ENCODE measurements at regions not wholly inside any gene's neighbourhood (a gene's known extent, or its start where the extent isn't known, plus 50 kb on each side); places are given as distances from the start of the nearest gene placed in this dataset.

DNA sequence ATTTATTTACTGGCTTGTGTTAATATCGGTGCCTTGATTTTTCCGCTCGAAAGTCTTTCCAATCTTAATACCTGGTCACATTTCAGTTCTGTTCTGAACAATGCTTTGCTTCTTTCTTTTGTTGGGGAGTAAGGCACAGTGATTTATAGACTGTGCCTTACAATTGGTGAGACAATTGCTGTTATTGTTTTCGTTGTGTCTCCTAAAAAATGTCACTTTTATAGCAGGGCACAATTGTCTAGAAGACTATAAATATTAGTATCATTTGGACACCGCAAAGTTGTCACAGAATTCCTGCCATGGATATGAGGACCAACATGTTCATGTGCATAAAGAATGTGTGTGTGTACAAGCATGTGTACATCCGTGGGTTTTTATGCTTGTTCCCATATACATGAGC, 231.9 kb downstream of the INSIG2 start:
- H3K4me3 ChIP-seq (ENCODE audit: low read length), result no peak overlapping the region
- no peaks in the 10 kb centered on the region for H3K9me2 ChIP-seq (ENCODE audit: insufficient read depth, low read length)
- no peaks in the 10 kb centered on the region for H3K36me3 ChIP-seq (ENCODE audit: insufficient read depth, low read length)
- H3K4me2 ChIP-seq (ENCODE audit: low read length), result no peak overlapping the region
- no peak overlapping the region for H3K9ac ChIP-seq (ENCODE audit: low read length)
- H4K20me1 ChIP-seq (ENCODE audit: insufficient read depth), result no peaks in the 10 kb centered on the region
- no peak overlapping the region for H2AFZ ChIP-seq (ENCODE audit: low read depth, low read length)
- H3K27ac ChIP-seq (ENCODE audit: low read length), result no peak overlapping the region
- TF ChIP-seq TAF1 (IDR thresholded peaks at IDR 0.05; ENCODE audit: low read depth) (no peak), EZH2 (IDR thresholded peaks at IDR 0.05; ENCODE audit: borderline replicate concordance, insufficient read depth, low read length, poor library complexity, severe bottlenecking) (no peak)
- no peaks in the 10 kb centered on the region for H3K27me3 ChIP-seq (ENCODE audit: insufficient read depth, low read depth, low read length)
- no peaks in the 10 kb centered on the region for H3K79me2 ChIP-seq (replicated peaks; ENCODE audit: insufficient read depth, low read length)
- H3F3A ChIP-seq (ENCODE audit: insufficient read depth, low read length, poor library complexity, severe bottlenecking), result no peaks in the 10 kb centered on the region
- H3K9me3 ChIP-seq (ENCODE audit: low read length), result no peaks in the 10 kb centered on the region

GRCh38 chr2:118319271-118319684, 231.0 kb downstream of the INSIG2 start:
- Histone ChIP-seq H3K27ac (ENCODE audit: low read length) (no peak overlapping the region), H3K4me2 (ENCODE audit: low read length) (no peak overlapping the region), H3K4me3 (ENCODE audit: low read length) (no peak overlapping the region), H3K79me2 (replicated peaks; ENCODE audit: insufficient read depth, low read length) (no peaks in the 10 kb centered on the region), H2AFZ (ENCODE audit: low read depth, low read length) (no peak overlapping the region), H3K9me2 (ENCODE audit: insufficient read depth, low read length) (no peaks in the 10 kb centered on the region), H3F3A (ENCODE audit: insufficient read depth, low read length, poor library complexity, severe bottlenecking) (no peaks in the 10 kb centered on the region), H3K9me3 (ENCODE audit: low read length) (no peaks in the 10 kb centered on the region), H4K20me1 (ENCODE audit: insufficient read depth) (no peaks in the 10 kb centered on the region), H3K27me3 (ENCODE audit: insufficient read depth, low read depth, low read length) (no peaks in the 10 kb centered on the region), H3K36me3 (ENCODE audit: insufficient read depth, low read length) (no peaks in the 10 kb centered on the region), H3K9ac (ENCODE audit: low read length) (no peak overlapping the region)
- TF ChIP-seq EZH2 (IDR thresholded peaks at IDR 0.05; ENCODE audit: borderline replicate concordance, insufficient read depth, low read length, poor library complexity, severe bottlenecking) (no peak), POLR2AphosphoS5 (IDR thresholded peaks at IDR 0.05) (no peak), SMC3 (conservative IDR thresholded peaks at IDR 0.05; ENCODE audit: poor library complexity) (no peak), CTCF (IDR thresholded peaks at IDR 0.05; ENCODE audit: poor library complexity, severe bottlenecking) (no peak), EP300 (conservative IDR thresholded peaks at IDR 0.05; ENCODE audit: poor library complexity, severe bottlenecking) (no peak), TAF1 (IDR thresholded peaks at IDR 0.05; ENCODE audit: low read depth) (no peak), RAD21 (conservative IDR thresholded peaks at IDR 0.05) (no peak), MXI1 (conservative IDR thresholded peaks at IDR 0.05; ENCODE audit: poor library complexity, severe bottlenecking) (no peak)
- TF ChIP-seq, protein P1, sequence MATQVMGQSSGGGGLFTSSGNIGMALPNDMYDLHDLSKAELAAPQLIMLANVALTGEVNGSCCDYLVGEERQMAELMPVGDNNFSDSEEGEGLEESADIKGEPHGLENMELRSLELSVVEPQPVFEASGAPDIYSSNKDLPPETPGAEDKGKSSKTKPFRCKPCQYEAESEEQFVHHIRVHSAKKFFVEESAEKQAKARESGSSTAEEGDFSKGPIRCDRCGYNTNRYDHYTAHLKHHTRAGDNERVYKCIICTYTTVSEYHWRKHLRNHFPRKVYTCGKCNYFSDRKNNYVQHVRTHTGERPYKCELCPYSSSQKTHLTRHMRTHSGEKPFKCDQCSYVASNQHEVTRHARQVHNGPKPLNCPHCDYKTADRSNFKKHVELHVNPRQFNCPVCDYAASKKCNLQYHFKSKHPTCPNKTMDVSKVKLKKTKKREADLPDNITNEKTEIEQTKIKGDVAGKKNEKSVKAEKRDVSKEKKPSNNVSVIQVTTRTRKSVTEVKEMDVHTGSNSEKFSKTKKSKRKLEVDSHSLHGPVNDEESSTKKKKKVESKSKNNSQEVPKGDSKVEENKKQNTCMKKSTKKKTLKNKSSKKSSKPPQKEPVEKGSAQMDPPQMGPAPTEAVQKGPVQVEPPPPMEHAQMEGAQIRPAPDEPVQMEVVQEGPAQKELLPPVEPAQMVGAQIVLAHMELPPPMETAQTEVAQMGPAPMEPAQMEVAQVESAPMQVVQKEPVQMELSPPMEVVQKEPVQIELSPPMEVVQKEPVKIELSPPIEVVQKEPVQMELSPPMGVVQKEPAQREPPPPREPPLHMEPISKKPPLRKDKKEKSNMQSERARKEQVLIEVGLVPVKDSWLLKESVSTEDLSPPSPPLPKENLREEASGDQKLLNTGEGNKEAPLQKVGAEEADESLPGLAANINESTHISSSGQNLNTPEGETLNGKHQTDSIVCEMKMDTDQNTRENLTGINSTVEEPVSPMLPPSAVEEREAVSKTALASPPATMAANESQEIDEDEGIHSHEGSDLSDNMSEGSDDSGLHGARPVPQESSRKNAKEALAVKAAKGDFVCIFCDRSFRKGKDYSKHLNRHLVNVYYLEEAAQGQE (IDR thresholded peaks at IDR 0.05; ENCODE audit: borderline replicate concordance), result no peak

DNA sequence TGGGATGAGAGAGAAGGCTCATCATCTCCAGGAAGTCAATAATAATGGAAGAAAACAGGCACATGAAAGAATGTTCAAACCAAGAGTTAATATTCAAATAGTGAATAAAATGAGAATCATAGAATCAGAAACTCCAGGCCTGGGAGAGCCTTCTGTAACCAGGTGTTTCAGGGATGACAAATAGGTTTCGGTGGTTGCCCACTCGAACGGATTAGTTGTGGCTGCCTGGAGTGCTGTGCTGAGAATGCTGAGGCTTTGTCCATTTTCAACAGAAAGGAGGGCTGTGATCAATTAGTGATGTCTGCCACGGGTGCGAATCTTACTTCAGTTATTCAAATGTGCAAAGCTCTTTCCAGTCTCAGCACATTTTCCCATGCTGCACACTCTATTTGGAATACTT, 227.3 kb downstream of the INSIG2 start:
- TF ChIP-seq, protein P1 (IDR thresholded peaks at IDR 0.05; ENCODE audit: borderline replicate concordance), result no peak
- TF ChIP-seq CTCF (IDR thresholded peaks at IDR 0.05; ENCODE audit: poor library complexity, severe bottlenecking) (no peak), EZH2 (IDR thresholded peaks at IDR 0.05; ENCODE audit: borderline replicate concordance, insufficient read depth, low read length, poor library complexity, severe bottlenecking) (no peak), TAF1 (IDR thresholded peaks at IDR 0.05; ENCODE audit: low read depth) (no peak), RAD21 (conservative IDR thresholded peaks at IDR 0.05) (no peak), MXI1 (conservative IDR thresholded peaks at IDR 0.05; ENCODE audit: poor library complexity, severe bottlenecking) (no peak), EP300 (conservative IDR thresholded peaks at IDR 0.05; ENCODE audit: poor library complexity, severe bottlenecking) (no peak), POLR2AphosphoS5 (IDR thresholded peaks at IDR 0.05) (no peak), SMC3 (conservative IDR thresholded peaks at IDR 0.05; ENCODE audit: poor library complexity) (no peak)
- no peaks in the 10 kb centered on the region for H3K9me2 ChIP-seq (ENCODE audit: insufficient read depth, low read length)

More for the DNA sequence above, 227.3 kb downstream of the INSIG2 start:
- no peaks in the 10 kb centered on the region for H3K79me2 ChIP-seq (replicated peaks; ENCODE audit: insufficient read depth, low read length)
- no peak overlapping the region for H3K4me2 ChIP-seq (ENCODE audit: low read length)
- H3K9me3 ChIP-seq (ENCODE audit: low read length), result no peaks in the 10 kb centered on the region
- no peaks in the 10 kb centered on the region for H3K36me3 ChIP-seq (ENCODE audit: insufficient read depth, low read length)
- no peak overlapping the region for H2AFZ ChIP-seq (ENCODE audit: low read depth, low read length)
- no peak overlapping the region for H3K27ac ChIP-seq (ENCODE audit: low read length)
- no peak overlapping the region for H3K4me3 ChIP-seq (ENCODE audit: low read length)
- H4K20me1 ChIP-seq (ENCODE audit: insufficient read depth), result no peaks in the 10 kb centered on the region
- peaks cover 3% of the 10 kb centered on the region for H3K27me3 ChIP-seq (ENCODE audit: insufficient read depth, low read depth, low read length)
- no peaks in the 10 kb centered on the region for H3F3A ChIP-seq (ENCODE audit: insufficient read depth, low read length, poor library complexity, severe bottlenecking)
- H3K9ac ChIP-seq (ENCODE audit: low read length), result no peak overlapping the region
